A673 (cell line): ENCODE measurements at regions not wholly inside any gene's neighbourhood (a gene's known extent, or its start where the extent isn't known, plus 50 kb on each side); places are given as distances from the start of the nearest gene placed in this dataset.

ENCODE experiments used
- BruUV-seq: library from RNA; stranded (reverse); fragments of 400-500 nt; replicated peaks from 2 replicates; lab custom pipeline; 2021; lab: Mats Ljungman, UMichigan
- CTCF ChIA-PET: fragments of 300-600 bp; sonication (Branson Sonifier 250); formaldehyde crosslinking; loops from one replicate; lab custom pipeline; 2022; ENCODE audit warnings: antibody characterized with exemption; lab: Charles Lee
- POLR2A ChIA-PET: fragments of 300-600 bp; sonication (Branson Sonifier 250); formaldehyde crosslinking; loops from one replicate; lab custom pipeline; 2022; ENCODE audit warnings: antibody characterized with exemption; ENCODE audit not compliant: low non-redundant PET; lab: Charles Lee
- DNase-seq: peaks from one replicate; pipeline ENCODE4 v3.0.0-alpha.2; 2015; ENCODE audit warnings: low spot score
- H3K27ac ChIP-seq: fragments of 200-600 bp; sonication (generic); 2 replicates; pipeline ENCODE4 v1.5.1; 2016; ENCODE audit warnings: mixed run types, low read depth, mild to moderate bottlenecking, mixed read lengths, antibody characterized with exemption, low read length; ENCODE audit not compliant: poor library complexity, severe bottlenecking
- H3K27me3 ChIP-seq: fragments of 200-600 bp; sonication (generic); replicated peaks from 2 replicates; pipeline ENCODE4 v1.6.1; 2017; ENCODE audit warnings: mixed run types, low read depth, mild to moderate bottlenecking, mixed read lengths, antibody characterized with exemption, low read length; ENCODE audit not compliant: insufficient read depth, poor library complexity
- H3K36me3 ChIP-seq: fragments of 200-600 bp; sonication (generic); 2 replicates; pipeline ENCODE4 v1.6.1; 2016; ENCODE audit warnings: mixed run types, mild to moderate bottlenecking, mixed read lengths, antibody characterized with exemption, low read length; ENCODE audit not compliant: insufficient read depth, poor library complexity, severe bottlenecking
- H3K4me1 ChIP-seq: fragments of 200-600 bp; sonication (generic); 2 replicates; pipeline ENCODE4 v1.6.1; 2017; ENCODE audit warnings: mixed run types, mild to moderate bottlenecking, mixed read lengths, antibody characterized with exemption, low read length; ENCODE audit not compliant: insufficient read depth, poor library complexity, severe bottlenecking
- H3K4me3 ChIP-seq: fragments of 200-600 bp; sonication (generic); 2 replicates; pipeline ENCODE4 v1.5.1; 2016; ENCODE audit warnings: low read depth, mixed run types, mild to moderate bottlenecking, mixed read lengths, low read length; ENCODE audit not compliant: poor library complexity, severe bottlenecking
- H3K9me3 ChIP-seq: fragments of 200-600 bp; sonication (generic); 2 replicates; pipeline ENCODE4 v1.6.1; 2016; ENCODE audit warnings: mixed run types, low read depth, mild to moderate bottlenecking, mixed read lengths, antibody characterized with exemption, low read length; ENCODE audit not compliant: poor library complexity, severe bottlenecking
- EZH2 ChIP-seq: fragments of 200-600 bp; sonication (generic); IDR thresholded peaks from 2 replicates; pipeline ENCODE4 v1.6.1; 2017; ENCODE audit warnings: borderline replicate concordance, low read depth, mild to moderate bottlenecking, mixed read lengths, antibody characterized with exemption, low read length; ENCODE audit not compliant: poor library complexity, severe bottlenecking
- intact Hi-C: fragments of 100-400 bp; cut with micrococcal nuclease; formaldehyde crosslinking; loops from one replicate; pipeline ENCODE4 v1.10.0; 2022; ENCODE audit not compliant: unreplicated experiment
- TF ChIP-seq, protein P1 (sequence below): fragments of 300-800, 200-600 bp; sonication (generic); conservative IDR thresholded peaks from 2 replicates; pipeline ENCODE4 v1.5.1; 2017; ENCODE audit warnings: low read depth, mild to moderate bottlenecking, antibody characterized with exemption, low read length, moderate library complexity, mixed read lengths

DNA sequence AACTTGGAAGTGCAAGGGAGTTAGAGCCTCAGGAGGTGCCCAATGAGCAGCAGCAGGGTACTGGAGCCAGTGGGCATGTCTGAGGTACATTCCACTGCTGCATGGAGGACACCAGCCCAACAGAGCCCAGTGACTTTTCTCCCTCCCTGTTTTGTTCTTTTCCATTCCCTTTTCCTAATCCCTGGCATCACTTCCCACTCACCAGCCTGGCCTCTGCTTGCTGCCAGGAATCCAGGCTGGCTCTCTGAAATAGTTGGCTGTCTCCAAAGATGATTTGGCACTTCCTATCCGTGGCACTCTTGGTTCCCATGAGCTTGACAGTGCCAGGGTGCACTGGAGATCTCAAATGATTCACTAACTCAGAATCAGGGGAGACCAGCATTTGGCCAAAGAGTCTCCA, 97.7 kb upstream of the ZPBP start:
- DNase-seq = no peak
- H3K27ac ChIP-seq = no peak overlapping the region
- BruUV-seq = no TSS peak
- intact Hi-C loops = no loop called here
- TF ChIP-seq EZH2 = no peak
- TF ChIP-seq, protein P1, sequence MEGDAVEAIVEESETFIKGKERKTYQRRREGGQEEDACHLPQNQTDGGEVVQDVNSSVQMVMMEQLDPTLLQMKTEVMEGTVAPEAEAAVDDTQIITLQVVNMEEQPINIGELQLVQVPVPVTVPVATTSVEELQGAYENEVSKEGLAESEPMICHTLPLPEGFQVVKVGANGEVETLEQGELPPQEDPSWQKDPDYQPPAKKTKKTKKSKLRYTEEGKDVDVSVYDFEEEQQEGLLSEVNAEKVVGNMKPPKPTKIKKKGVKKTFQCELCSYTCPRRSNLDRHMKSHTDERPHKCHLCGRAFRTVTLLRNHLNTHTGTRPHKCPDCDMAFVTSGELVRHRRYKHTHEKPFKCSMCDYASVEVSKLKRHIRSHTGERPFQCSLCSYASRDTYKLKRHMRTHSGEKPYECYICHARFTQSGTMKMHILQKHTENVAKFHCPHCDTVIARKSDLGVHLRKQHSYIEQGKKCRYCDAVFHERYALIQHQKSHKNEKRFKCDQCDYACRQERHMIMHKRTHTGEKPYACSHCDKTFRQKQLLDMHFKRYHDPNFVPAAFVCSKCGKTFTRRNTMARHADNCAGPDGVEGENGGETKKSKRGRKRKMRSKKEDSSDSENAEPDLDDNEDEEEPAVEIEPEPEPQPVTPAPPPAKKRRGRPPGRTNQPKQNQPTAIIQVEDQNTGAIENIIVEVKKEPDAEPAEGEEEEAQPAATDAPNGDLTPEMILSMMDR = no peak
- peaks cover 37% of the 10 kb centered on the region for H3K27me3 ChIP-seq
- CTCF ChIA-PET = no interaction called here
- H3K4me3 ChIP-seq = no peak overlapping the region
- no peaks in the 10 kb centered on the region for H3K36me3 ChIP-seq
- POLR2A ChIA-PET = no interaction called here
- no peaks in the 10 kb centered on the region for H3K4me1 ChIP-seq
- H3K9me3 ChIP-seq = no peaks in the 10 kb centered on the region

DNA sequence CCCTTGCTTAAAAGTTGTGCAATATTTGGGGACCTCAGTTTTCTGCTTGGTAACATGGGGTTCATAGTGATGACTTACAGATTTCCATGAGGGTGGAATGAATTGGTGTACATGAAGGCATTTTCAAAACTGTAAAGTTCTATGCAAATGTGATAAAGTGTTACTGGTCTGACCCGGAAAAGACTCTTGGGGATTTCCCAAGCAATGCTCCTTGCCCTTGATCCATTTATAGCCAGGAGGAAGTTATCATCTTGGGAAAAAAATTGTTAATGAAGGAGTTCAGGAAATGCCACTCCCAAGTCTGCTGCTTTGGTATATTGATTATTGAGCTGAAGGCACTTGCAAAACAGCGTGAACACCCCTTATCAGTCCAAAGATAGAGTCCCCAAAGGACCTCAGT, 96.3 kb upstream of the ZPBP start:
- CTCF ChIA-PET = no interaction called here
- BruUV-seq = no TSS peak
- no peaks in the 10 kb centered on the region for H3K9me3 ChIP-seq
- H3K36me3 ChIP-seq = no peaks in the 10 kb centered on the region
- peaks cover 33% of the 10 kb centered on the region for H3K27me3 ChIP-seq
- TF ChIP-seq, protein P1 = no peak
- TF ChIP-seq EZH2 = no peak
- H3K27ac ChIP-seq = no peak overlapping the region
- intact Hi-C loops = no loop called here
- no peak for DNase-seq
- POLR2A ChIA-PET = no interaction called here
- no peak overlapping the region for H3K4me3 ChIP-seq
- no peaks in the 10 kb centered on the region for H3K4me1 ChIP-seq

DNA sequence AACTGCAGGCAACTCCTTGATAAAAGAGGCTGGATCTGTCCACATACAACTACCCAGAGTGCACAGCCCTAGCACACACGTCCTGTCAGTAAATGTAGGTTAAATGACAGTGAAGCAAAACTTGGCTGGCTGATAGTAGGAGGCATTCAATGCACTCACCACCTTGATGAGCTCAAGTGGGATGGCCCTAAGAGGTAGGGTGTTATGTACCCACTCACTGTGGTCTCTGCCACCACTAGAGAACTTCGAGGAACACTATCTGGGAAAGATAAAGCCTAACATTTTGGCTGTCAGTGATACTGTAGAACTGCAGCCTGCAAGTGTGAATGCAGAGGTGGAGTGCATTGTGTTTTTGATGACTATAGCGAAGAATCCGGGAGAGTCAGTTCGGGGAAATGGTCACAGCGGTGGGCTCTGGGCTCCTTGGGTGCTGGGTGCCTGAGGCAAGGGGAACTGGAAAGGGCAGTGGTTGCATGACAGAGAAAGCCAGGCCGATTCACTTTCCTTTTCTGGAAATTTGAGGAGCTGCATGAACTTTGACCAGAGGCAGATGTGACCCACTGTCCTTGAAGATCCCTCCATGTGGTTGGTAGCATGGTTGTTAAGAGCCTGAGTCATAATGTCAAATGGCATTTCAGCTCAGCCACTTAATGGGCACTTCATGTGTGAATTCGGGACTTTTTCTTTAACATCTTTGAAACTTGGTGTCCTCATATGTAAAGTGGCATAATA, 93.1 kb upstream of the ZPBP start:
- no peak for DNase-seq
- POLR2A ChIA-PET = no interaction called here
- Histone ChIP-seq H3K4me3 (no peak overlapping the region), H3K9me3 (no peaks in the 10 kb centered on the region), H3K36me3 (no peaks in the 10 kb centered on the region), H3K4me1 (no peaks in the 10 kb centered on the region), H3K27me3 (peaks cover 7% of the 10 kb centered on the region), H3K27ac (no peak overlapping the region)
- BruUV-seq = no TSS peak
- TF ChIP-seq EZH2 = no peak
- TF ChIP-seq, protein P1 = no peak
- intact Hi-C loops = no loop called here
- CTCF ChIA-PET = no interaction called here
